SK-N-SH treated with all-trans-retinoic acid at 6 μM for 48 hours (cell line): ENCODE measurements at regions not wholly inside any gene's neighbourhood (a gene's known extent, or its start where the extent isn't known, plus 50 kb on each side); places are given as distances from the start of the nearest gene placed in this dataset.

ENCODE experiments used
- ATAC-seq: fragments of 200-7000 bp; cut with Tn5 transposase; 3 replicates; pipeline ENCODE4 v1.9.1; 2020; ENCODE audit warnings: mild to moderate bottlenecking, moderate library complexity
- TOX ChIP-seq: fragments of 250-450 bp; sonication (Bioruptor Pico); IDR thresholded peaks from 2 replicates; pipeline ENCODE4 v1.8.0; 2021; ENCODE audit warnings: mild to moderate bottlenecking, moderate library complexity, borderline replicate concordance
- TSHZ2 ChIP-seq: fragments of 250-450 bp; sonication (Bioruptor Pico); IDR thresholded peaks from 2 replicates; pipeline ENCODE4 v1.5.0; 2020; ENCODE audit warnings: mild to moderate bottlenecking, moderate library complexity
- ZFP30 ChIP-seq: fragments of 450-650 bp; formaldehyde crosslinking; IDR thresholded peaks from 2 replicates; pipeline ENCODE4 v1.5.0; 2022; ENCODE audit warnings: mild to moderate bottlenecking, moderate library complexity
- ZNF70 ChIP-seq: fragments of 450-650 bp; formaldehyde crosslinking; IDR thresholded peaks from 2 replicates; pipeline ENCODE4 v1.5.0; 2020; ENCODE audit warnings: mild to moderate bottlenecking, moderate library complexity
- ZNF8 ChIP-seq: fragments of 450-650 bp; formaldehyde crosslinking; IDR thresholded peaks from 2 replicates; pipeline ENCODE4 v1.5.0; 2020; ENCODE audit warnings: mild to moderate bottlenecking, moderate library complexity

GRCh38 chr4:133084421-133084820, 64.7 kb upstream of the PCDH10 start:
- no peak for ATAC-seq
- no peak for TF ChIP-seq TSHZ2 (CRISPR knock-in tag)

- no peak for TF ChIP-seq ZNF70
- peak; percentile 72; the same call in 1 of the 2 replicates for TF ChIP-seq TOX (CRISPR knock-in tag)
These were observed 53.5 kb upstream of the PCDH10 start for GRCh38 chr4:133095591-133095990.

GRCh38 chr4:133096972-133097371, 52.1 kb upstream of the PCDH10 start:
- no peak for TF ChIP-seq ZFP30 (CRISPR knock-in tag)
- TF ChIP-seq ZNF8 (CRISPR knock-in tag), result no peak
- ATAC-seq, result no peak

More at GRCh38 chr4:133095591-133095990, 53.5 kb upstream of the PCDH10 start:
- no peak for ATAC-seq
